DMS153 treated with DMSO at 0.1 percent for 48 hours (cell line): ENCODE measurements at regions not wholly inside any gene's neighbourhood (a gene's known extent, or its start where the extent isn't known, plus 50 kb on each side); places are given as distances from the start of the nearest gene placed in this dataset.

Experiments
- DNase-seq: peaks from one replicate; lab custom pipeline; 2025; ENCODE audit not compliant: unreplicated experiment; lab: John Stamatoyannopoulos, UW

DNA sequence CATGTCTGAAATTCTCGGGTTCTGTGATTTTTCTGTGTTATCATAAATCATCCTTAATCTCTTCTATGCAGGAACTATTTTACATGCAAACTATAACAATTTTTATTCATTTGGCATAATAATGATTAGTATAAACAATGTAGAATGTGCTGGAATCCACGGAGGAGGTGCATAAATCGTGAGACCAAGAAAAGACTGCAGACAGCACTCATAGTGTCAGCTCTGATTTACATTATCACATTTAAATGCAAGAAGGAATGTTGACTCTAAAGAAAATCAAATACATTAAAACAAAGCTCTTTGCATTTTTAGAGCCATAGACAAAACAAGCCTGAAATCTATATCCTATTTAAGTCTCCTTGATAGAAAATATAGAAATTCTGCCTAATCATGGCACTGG lies 501.7 kb upstream of the STXBP6 start:
- DNase-seq, result no peak

- no peak for DNase-seq
Observed at GRCh38 chr14:25546826-25547225, 496.9 kb upstream of the STXBP6 start.

DNA sequence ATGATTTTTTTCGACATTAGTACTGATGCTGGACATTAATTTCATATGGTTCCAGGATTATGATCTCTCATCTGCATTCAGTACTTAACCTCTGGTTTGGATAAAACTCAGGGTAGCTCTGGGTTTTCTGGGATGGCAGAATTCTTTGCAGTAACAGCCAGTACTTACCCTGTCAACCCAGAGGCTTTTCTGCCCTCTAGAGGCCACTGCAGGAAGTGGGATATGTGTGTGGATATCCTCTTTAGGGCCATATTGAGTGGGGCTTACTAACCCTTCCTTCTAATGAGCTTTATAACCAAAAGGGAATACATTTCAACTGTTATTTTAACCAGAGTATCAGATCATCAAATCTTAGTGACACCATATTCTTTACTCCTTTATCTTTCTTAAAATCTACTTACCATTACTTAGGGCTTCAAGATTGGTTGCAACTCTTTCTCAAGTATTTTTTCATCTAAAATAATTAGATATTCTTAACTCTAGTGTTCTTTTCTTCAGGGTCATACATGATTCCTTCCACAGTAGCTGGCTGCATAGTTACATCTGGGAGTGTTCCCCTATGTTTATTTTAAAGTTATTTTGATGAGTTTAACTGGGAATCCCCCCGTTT lies 488.0 kb upstream of the STXBP6 start:
- peak; percentile 39 for DNase-seq

DNA sequence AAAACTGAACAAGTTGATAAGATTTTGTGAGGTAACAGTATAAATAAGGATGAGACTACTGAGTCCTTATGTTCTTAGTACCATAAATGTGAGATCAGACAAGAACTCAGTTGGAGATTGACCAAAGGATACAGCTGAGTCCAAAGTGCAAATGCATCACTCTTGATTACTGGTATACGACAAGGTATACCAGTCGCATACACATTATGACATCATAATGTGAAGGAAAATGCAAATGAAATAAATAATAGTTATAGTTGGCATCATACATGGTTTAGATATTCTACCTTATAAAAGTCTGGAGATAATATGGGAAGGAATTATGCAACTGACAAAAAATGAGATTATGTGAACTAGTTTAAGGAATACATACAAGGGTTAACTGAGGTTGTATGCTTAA lies 476.3 kb upstream of the STXBP6 start:
- no peak for DNase-seq

- DNase-seq, result no peak
Observed at GRCh38 chr14:25522926-25523325, 473.0 kb upstream of the STXBP6 start.

DNA sequence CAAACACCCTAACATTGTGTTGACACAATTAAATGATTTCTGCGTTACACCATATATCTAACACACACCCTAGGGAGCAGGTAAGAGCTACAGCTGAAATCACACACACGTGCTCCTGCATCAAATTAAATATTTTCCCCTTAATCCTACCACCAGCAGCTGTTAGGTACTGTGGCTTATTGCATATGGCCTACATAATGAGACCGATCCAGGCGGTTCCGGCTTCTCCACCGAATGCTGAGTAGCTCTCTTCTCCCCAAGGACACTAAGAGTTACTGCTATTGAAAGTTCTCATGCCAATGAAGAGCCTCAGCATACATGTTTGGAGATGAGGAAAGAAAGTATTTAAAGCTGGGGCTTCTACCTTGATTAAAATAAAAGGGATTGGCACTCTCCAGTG lies 472.2 kb upstream of the STXBP6 start:
- DNase-seq, result peak; percentile 23

DNA sequence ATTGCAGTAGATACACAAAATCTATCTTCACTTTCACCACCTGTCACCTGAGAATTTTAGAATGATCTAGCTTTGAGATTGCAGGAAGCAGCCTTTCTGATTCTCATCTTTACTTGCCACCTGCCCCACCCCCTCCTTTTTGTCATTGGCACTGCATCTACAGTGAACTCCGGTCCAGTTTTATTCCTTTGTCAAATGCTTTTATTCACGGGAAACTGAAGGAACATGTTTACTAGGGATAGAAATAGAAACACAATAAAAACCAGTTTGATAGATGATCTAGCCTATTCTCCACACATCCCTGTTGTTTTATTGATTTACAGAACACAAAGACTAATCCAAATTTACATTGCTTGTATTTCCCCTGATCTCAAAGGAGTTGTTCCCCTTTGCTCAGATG lies 471.7 kb upstream of the STXBP6 start:
- no peak for DNase-seq

GRCh38 chr14:25520821-25521220 lies 470.9 kb upstream of the STXBP6 start:
- no peak for DNase-seq

- DNase-seq, result no peak
Observed at GRCh38 chr14:25518364-25518763, 468.4 kb upstream of the STXBP6 start.

- no peak for DNase-seq
Observed at GRCh38 chr14:25516838-25517237, 466.9 kb upstream of the STXBP6 start.

- DNase-seq, result no peak
Observed at GRCh38 chr14:25508845-25509244, 458.9 kb upstream of the STXBP6 start.

- DNase-seq, result no peak
Observed at GRCh38 chr14:25501749-25502148, 451.8 kb upstream of the STXBP6 start.

- no peak for DNase-seq
Observed at GRCh38 chr14:25488961-25489360, 439.0 kb upstream of the STXBP6 start.

- no peak for DNase-seq
Observed at GRCh38 chr14:25485381-25485780, 435.4 kb upstream of the STXBP6 start.

GRCh38 chr14:25484906-25485305 lies 435.0 kb upstream of the STXBP6 start:
- DNase-seq, result no peak

- no peak for DNase-seq
Observed at GRCh38 chr14:25484235-25484634, 434.3 kb upstream of the STXBP6 start.

GRCh38 chr14:25477316-25478098 lies 427.6 kb upstream of the STXBP6 start:
- no peak for DNase-seq

DNA sequence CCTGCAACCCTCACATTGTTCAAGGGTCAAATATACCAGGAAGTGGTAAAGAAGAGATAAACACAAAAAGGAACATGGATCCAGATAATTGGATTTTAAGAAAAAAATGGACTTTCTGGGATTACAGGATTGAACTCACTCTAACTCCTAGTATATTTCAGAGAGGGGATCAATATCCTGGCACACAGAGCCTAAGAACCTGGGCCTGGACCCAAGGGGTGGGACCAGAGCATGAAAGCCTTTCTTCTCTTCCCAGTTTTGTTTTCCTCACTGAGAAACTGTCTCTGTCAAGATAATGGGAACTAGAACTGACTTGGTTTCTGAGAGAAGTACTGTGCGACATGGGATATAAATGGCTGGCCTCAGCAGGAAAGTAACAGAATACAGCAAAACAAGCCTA lies 422.8 kb upstream of the STXBP6 start:
- DNase-seq, result no peak

DNA sequence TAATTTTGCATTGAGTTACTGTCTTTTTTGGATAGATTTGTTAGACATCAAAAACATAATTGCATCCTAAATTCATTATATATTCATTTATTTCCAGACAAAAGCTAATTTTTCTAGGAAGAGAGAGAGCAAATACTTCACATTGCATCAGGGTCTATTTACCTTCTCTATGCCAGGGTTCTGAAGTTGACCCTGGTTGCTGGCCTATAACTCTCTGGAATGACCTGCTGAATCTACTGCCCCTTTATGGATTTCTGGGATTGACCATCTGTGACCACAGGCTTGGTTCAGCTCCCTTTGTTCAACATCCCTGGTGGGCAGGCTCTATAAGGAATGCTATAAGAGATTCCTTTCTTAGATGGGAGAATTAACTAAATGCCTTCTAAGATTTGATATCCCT lies 414.8 kb upstream of the STXBP6 start:
- no peak for DNase-seq

DNA sequence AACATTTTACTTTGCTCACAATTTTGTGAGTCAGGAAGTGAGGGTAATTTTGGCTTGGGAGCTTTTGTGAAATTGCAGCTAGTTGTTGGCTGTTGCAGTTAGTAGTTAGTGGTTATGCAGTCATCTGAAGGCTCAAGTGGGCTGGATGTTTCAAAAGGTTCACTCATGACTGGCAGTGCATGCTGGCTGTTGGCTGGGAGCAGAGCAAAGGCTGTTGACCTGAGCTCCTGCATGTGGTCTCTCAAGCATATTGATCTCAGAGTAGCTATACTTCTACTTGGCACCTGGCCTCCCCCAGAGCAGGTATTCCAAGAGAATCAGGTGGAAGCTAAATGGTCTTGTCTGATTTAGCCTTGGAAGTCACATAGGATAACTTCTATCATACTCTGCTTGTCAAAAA lies 414.1 kb upstream of the STXBP6 start:
- DNase-seq, result no peak

- DNase-seq, result no peak
Observed at GRCh38 chr14:25463480-25463879, 413.5 kb upstream of the STXBP6 start.

- no peak for DNase-seq
Observed at GRCh38 chr14:25461780-25462179, 411.8 kb upstream of the STXBP6 start.

DNA sequence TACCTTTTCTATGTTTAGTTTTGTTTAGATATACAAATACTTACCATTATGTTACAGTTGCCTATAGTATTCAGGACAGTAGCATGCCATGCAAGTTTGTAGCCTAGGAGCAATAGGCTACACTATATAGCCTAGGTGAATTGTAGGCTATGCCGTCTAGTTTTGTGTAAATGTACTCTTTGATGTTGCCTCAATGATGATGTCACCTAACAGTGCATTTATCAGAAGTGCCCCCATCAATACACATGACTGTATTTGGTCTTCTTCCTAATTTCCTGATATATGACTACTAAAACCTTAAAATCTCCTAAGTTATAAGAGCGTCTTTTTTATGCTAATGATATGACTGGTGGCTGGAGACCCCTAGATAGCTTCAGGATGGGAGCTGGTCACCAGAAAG lies 394.4 kb upstream of the STXBP6 start:
- DNase-seq, result no peak
